CD4-positive, alpha-beta T cell treated with Interleukin-15 for 4 hours (primary cell): ENCODE measurements at regions not wholly inside any gene's neighbourhood (a gene's known extent, or its start where the extent isn't known, plus 50 kb on each side); places are given as distances from the start of the nearest gene placed in this dataset.

Experiments
- DNase-seq: peaks from one replicate; pipeline ENCODE4 v3.0.0-alpha.2; 2020; ENCODE audit warnings: low spot score

DNA sequence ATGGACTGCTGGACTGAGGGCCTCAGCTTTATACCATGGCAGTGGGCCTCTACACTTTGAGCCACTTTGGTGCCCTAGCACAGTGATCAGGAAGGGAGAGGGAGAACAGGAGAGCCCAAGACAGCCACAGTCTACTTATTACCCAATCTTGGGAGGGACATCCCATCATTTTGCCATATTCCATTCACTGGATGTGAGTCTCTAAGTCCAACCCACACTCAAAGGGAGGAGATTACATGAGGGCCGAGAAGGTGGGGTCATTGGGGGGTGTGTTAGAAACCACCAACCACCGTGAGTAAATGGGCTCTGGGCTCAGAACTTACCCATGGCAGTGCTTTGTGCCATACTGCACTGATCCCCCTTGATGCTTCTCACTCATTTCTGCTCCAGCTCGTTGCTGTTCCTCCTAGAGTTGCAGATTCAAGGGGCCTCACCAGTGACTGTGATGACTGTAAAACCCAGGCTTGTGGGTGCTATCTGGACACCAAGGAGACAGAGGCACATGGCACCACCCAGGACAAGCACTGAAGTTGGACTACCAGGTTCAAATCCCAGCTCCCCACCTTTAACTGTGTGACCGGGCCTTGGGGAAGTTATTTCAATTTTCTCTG is 97.6 kb upstream of the RAB6C start:
- no peak for DNase-seq

DNA sequence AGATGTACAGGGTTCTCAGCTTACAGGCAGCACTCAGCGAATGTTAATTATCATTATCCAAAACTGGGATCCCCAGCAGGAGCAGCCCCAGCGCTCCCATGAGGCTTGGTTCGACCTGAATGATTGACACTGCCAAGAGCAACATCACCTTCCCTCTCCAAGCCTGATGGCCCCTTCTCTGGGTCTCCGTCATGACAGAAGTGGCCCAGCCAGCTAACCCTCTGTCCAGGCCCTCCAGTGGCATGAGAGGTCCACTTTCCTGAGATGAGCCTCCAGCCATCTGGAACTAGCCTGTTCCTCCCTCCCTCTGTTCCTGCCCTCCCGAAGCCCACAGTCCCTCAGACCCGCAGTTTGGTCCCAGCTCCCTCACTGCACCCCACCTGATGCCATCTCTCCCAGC is 97.0 kb upstream of the RAB6C start:
- DNase-seq, result no peak

DNA sequence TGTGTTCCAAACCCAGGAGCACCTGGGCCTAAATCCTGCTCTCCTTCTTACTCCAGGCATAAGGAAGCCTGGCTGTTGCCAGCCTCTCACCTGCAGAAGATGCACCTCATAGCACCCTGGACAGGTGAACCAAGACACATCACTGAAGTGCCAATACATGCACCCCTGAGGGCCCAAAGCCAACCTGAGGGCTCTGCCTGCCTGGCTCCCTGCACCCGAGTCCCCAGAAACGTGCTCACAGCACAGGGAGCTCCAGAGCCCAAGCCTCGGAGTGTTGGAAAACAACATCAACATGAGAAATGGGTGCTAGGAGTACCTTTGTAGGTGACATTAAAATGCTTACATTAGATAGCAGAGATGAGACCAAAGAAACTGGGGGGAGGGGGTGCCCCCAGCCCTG is 96.3 kb upstream of the RAB6C start:
- DNase-seq, result no peak

DNA sequence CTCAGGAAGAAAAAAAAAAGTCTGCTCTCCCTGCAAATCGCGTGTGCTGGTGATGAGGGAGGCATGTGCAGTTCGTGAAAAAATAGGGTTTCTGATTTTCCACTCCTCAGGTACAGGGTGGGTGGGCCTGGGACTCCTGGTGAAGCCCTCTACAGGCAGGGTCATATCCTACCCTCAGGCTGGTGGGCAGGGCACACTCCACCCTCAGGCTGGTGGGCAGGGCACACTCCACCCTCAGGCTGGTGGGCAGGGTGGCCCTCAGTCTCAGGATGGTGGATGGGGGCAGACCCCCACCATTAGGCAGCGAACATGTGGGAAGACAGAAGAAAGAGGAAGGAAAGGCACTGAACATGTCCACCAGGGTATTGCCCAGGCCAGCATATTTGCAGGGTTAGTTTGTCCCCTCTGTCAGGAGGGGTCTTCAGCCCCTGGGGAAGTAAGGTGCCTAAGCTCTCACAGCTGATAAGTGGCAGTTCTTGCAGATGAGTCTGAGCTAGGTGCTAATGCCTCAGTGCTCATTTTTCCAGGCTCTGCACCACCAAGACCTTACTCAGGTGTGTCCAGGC is 95.2 kb upstream of the RAB6C start:
- DNase-seq, result no peak

DNA sequence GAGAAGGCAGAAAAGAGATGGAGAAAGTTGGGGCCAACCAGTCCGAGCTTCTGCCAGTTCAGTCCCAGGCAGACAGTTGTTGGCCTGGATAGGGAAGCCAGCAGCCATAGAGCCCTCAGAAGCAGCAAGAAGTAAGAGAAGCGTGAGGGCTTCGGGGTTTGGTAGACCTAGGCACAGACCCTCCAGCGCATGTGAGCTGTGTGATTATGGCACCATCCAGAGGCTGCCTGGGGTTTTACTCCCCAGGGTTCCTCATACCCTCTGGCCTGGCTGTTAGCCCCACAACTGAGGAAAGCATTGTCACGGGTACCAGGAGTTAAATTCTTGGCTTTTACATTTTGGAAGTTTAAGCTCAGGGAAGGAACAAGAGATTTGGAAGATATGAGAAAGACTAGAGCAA is 93.7 kb upstream of the RAB6C start:
- no peak for DNase-seq

DNA sequence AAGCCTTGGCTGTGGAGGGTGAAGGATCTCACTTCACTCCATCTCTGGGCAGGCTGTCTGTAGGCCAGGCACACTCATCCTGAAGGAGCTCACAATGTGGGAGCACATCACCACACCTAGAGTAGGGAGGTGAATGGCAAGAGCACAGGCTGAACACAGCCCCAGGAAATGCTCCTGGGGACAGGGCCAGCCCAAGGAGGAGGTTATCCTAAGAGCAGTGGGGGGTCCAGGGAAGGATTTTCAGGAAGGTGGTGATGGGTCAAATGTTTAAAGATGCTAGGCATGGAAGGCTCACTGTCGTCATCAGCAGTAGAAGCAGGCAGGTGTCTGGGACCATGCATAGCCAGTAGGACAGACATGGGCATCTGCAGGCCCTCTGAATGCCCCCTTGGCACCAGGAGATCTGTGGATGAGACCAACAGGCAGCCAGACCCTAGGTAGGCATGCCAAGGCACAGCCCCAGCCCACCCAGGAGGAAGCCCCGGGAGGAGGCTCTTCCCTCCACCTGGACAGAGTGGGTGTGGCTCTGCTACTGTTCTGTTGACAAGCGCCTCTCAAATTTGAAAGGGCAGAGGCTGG is 91.7 kb upstream of the RAB6C start:
- DNase-seq, result no peak

DNA sequence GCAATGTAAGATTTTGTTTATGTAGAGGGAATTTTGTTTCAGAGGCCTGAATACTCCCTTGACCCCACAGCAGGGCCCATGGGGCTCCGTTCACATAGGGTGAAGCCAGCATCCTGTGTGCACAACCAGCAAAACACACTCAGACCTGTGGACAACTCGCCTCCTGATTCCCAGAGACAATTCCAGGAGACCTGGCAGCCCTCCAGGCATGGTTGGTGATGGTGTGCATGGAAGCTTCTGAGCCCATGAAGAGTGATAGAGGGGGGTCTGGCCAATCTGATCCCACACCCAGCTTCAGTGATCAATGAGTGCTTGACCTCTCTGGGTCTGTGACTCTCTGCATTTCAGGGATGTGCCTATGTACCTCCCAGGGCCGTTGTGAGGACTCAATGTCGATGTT is 91.0 kb upstream of the RAB6C start:
- no peak for DNase-seq

DNA sequence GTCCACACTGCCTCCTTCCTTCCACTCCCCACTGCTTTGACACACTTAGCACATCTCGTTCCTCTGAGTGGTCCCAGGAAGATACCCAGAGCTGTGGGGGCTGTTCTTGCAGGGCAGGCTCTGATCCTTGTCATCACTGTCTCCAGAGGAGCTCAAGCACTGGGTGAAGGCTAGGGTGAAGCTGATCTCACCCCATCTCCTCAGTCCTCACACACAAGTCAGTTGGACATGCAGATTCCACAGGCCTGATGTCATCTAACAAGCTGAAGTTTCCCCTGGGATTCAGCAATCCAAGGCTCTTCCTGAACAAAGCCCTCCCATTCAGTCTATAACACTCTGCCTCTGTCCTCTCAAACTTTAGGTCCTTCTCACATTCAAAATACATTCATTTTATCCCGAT is 90.6 kb upstream of the RAB6C start:
- DNase-seq, result no peak

DNA sequence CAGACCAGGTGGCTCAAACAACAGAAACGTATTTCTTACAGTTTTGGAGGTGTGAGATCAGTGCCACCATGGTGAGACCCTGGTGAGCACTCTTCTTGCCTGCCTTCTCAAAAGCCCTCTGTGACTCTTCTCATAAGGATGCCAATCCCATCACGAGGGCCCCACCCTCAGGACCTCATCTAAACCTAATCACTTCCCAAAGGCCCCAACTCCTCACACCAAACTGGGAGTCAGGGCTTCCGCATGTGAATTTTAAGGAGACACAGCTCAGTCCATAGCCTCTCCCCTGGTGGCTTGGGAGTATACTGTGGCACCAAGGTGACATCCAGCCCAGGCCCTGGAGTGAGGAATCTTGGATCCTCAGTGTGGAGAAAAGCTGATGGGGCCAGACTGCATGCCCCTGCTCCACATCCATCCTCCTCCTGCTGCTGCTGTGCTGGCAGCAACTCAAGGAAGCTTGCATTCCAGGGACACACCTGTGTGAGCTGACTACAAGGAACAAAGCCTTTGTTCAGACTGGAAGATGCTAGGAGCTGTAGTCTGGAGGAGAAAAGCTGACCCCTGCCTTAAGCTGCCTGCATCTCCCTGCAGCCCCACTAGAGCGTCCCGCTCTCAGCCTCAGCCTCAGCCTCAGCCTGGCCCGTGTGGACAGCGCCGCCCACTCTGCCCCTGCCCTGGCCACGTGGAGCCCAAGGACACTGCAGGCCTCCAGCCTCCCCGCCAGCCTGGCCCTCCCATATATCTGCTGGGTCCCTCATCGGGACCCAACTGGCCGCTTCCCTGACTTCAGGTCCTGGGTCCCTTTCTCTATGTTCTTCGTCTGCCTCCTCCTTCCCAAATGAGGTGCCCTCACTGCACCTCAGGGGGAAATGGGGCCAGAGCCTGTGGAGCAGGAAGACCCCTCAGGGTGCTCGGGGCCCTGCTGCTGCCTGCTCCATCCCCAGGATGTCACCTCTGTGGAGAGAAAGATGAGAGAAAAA is 87.8 kb upstream of the RAB6C start:
- no peak for DNase-seq

DNA sequence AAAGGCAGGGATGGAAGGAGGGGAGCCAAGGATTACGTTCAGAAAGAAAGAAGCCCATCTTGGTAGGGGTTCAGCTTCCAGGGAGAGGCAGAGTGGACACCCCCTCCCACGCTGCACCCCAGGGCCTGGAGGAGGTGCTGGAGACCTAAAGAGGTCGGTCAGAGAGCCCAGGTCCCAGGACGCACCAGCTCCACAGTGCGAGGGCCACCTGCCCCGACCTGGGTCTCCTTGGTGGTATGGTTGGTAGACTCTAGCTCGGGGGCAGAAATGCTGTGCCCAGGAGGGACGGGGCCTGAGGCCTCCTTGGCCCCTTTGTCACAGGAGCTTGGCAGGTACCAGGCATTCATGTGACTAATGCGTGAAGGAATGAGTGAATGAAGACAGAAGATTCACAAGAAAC is 87.1 kb upstream of the RAB6C start:
- DNase-seq, result no peak

DNA sequence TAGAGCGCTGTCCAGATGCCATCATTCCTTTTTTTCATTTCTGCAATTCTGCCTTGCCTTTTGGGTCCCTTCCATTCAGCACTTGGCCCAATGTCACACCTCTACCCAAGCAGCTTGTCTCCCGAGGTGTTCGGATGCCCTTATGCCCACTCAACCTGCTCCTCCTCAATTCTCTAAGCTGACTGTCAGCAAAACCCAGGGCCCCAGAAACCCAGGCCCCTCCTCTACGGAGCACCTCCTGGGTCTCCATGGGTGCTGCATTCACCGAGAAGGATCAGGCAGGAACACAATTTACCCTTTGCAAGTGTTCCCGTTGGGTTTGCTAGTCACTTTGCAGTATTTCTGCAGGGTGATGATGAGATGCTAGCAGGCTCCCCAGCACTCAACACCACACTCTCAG is 86.7 kb upstream of the RAB6C start:
- no peak for DNase-seq

DNA sequence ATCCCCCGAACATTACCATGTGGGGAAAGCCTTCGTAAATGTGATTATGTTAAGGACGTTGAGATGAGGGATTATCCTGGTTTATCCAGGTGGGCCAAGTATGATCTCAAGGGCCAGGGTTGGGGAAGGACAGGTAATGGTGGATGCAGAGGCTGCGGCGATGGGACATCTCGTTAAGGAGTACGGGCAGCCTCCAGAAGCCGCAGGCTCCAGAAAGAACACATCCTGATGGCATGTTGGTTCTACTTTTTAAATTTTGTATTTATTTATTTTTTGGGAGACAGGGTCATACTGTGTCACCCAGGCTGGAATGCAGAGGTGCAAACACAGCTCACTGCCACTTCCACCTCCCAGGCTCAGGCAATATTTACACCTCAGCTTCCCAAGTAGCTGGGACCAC is 86.2 kb upstream of the RAB6C start:
- DNase-seq, result no peak

DNA sequence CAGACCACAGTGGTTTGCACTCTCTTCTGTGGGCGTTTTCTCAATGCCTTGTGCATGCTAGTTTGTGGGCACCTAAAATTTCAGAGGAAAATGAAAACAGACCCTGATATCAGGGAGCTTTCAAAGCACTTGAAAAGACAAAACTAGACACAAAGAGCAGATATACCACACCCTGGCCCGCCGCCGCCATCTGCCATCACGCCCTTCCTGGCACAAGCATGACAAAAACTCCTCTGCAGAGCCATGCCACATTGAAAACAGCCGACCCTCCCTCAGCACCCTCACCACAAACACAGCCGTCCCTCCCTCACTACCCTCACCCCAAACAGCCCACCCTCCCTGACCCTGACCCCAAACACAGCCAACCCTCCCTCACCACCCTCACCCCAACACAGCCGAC is 84.8 kb upstream of the RAB6C start:
- DNase-seq, result no peak

DNA sequence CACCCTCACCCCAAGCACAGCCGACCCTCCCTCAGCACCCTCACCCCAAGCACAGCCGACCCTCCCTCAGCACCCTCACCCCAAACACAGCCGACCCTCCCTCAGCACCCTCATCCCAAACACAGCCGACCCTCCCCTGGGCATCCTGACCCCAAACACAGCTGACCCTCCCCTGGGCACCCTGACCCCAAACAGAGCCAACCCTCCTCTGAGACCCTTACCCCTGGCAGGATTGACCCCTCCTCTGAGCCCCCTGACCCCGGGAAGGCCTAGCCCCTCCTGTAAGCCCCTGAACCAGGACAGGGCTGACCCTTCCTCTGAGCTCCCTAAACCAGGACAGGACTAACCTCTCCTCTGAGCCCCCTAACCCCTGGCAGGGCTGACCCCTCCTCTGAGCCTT is 84.4 kb upstream of the RAB6C start:
- no peak for DNase-seq

DNA sequence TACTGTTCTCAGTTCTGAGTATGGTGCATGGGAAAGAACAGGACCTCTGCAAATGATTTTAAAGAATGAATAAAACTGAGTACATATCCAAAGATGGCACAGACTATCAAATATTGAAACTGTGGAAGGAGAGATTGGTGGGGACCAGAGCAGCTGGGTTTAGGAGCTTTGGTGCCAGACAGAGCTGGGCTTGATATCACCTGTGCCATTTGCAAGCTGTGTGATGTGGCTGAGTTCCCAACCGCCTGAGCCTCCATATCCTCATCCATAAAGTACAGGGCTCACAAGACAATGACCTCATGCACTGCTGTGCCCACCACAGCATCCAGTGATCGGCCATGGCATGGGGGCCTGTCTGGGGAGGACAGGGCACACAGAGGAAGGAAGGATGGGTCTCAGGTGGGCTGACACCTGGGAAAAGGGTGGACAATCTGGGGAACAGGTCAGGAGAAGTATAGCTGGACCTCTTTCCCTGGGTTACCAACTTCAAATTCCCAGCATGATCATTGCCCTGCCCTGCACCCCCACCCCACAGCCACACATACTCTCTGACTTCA is 83.9 kb upstream of the RAB6C start:
- no peak for DNase-seq

DNA sequence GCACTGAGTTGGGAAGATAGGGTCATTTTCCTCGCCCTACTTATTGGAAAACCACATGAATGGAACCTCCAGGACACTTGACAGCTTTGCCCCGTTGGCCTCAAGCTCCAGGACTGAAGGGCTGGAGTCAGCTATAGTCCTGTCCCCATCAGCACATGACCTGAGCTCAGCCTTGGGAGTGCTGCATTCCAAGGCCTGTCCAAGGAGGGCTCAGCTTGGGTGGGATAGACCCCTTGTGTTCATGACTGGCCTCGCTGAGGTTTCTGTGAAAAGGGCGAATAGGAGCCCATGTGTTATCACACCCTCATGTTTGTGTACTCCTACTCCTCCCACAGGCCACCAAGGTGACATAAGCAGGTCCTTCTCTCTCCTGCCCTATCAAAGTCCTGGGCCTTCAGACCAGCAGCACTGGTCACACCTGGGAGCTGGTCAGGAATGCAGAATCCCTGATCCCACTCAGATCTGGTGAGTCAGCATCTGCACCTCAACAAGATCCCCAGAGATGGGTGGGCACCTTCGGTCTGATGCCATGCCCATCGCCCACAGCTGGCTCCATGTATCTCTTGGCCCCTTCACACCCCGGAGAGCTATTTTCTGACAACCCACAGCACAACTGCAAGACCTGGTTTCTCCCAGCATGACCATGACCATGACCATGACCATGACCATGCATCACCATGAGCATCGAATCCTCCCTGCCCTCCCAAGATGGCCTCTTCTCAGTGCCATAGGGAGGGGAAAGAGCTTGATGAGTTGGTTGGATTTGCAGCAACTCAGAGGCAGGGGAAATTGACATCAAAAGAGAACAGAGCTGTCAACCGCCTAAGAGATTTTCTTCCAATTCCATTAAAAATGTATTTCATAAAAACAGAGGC is 83.0 kb upstream of the RAB6C start:
- DNase-seq, result no peak

DNA sequence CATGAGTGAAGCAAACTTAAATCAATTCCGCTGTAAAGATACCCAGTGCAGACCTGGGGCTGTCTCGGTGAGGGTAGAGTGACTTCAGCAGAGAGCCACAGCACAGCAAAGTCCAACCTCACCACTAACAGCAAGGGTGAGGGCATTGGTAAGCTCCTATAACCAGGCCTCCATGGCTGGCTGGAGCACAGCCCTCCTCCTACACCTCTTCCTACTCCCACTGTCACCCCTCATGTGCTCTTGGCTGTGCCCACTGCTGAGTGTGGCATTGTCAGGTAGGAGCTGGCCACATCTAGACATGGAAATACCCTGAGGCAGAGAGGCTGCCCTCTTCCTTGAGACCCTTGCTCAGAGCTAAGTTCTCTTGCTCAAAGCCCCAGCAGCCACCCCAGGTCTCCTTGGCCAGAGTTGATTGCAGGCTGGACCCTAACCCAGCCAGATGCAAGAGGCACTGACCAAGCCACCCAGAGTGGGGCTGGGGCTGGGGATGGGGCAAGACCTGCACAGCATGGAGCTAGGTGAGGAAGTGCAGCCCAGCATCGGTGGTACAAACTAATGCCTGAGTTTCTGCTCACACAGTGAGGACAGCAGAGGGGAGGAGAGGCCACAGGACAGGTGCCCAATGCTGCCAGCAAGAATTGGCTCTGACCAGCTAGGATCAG is 77.6 kb upstream of the RAB6C start:
- DNase-seq, result no peak

DNA sequence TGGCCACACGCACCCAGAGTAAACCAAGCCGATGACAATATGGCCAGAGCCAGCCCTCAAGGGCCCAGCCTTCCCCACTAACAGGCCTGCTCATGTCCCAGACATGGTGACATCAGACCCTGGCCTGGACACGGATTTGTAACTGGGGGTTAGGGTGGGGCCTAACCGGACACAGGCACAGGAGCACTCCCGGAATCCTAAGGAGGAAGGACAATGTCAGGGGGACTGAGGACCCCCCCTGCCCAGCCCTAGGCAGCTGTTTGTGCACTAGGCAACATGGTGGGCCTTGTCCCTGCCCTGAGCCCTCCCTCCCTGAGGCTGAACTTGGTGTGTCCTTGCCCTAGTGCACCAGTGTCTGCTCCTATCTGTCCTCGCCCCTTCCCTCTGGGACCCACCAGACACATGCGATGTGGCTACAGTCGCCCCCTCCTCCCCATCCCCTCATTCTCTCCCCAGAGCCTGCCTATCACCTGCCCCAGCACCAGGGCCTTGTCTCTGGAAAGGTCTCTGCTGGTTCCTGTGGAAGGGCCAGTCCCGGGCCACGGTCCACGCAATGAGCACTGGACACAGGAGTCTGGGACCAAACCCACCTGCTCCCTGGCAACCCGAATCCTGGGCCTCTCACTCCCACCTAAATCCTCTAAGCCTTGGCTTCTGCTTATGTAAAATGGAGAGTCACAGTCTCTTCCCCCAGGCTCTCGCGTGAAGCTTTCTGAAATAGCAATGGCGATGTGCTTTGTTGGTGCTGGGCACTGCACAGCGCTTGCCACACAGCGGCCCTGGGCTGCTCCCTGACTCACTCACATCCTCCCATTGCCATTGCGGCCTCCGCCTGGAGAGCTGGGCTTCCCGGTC is 76.5 kb upstream of the RAB6C start:
- DNase-seq, result no peak

DNA sequence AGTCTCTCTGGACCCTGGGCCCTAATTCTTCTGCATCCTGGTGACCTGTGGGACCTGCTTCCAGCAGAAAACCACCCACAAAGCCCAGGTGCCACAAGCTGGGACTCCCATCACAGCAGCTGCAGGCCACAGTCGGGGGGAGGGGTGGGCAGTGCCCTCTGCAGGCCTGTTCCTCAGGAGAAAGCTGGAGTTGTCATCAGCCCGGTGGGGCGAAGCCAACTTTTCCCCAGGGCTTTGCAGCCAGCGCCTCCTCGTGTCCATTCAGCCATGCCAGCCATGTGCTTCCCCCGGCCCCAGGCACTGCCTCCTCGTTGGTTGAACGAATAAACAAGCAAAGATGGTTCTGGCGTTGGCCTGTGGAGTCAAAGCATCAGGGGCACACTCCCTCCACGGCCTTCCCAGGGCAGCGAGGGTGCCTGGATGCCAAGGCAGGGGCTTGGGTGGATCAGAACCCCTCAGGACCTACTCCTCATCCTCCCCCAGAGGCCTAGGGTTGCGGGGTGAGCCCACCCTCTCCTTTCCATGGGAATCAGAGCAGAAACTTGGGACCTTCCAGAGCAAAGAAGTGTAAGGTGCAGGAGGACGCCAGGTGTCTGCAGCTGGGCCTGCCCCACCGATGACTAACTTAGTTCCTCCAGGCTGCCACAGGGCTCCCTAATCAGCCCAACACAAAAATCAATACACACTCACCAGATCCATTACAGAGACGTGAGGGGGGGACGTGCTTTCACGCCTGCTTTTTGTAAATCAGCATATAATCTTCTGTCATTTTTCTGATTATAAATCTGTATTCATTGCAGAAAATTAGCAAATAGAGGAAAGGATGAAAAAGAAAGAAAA is 75.7 kb upstream of the RAB6C start:
- no peak for DNase-seq
